ENCODE measurements at regions not wholly inside any gene's neighbourhood (a gene's known extent, or its start where the extent isn't known, plus 50 kb on each side); places are given as distances from the start of the nearest gene placed in this dataset.

DNA sequence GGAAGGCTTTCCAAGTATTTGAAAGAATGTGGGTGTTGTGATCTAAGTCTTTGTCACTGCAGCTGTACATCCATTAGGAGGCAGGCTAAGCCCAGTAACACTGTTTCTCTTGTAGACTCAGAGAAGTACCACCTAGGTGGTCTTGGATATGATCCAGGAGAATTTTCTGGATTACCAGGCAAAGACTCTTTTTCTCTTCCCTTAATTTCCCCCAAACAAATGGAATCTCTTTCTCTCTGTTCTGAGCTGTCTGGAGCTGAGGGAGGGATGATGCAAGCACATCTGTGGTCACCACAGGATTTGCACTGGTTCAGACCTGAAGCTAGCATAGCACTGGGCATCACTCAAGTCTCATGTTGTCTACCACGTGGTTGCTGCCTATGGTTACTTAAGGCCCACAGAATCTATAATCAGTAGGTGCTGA lies 227.6 kb downstream of the NECTIN3 start:
- TF ChIP-seq RBBP5 (IDR thresholded peaks at IDR 0.05; ENCODE audit: borderline replicate concordance, low read depth, low read length) (no peak), RAD21 (IDR thresholded peaks at IDR 0.05 in 1 of 2, conservative IDR thresholded peaks at IDR 0.05 in 1 of 2; ENCODE audit: low read depth in 2 of 2, low read length in 2 of 2) (peak; percentile 73 to 76)
- TF ChIP-seq, protein P1, sequence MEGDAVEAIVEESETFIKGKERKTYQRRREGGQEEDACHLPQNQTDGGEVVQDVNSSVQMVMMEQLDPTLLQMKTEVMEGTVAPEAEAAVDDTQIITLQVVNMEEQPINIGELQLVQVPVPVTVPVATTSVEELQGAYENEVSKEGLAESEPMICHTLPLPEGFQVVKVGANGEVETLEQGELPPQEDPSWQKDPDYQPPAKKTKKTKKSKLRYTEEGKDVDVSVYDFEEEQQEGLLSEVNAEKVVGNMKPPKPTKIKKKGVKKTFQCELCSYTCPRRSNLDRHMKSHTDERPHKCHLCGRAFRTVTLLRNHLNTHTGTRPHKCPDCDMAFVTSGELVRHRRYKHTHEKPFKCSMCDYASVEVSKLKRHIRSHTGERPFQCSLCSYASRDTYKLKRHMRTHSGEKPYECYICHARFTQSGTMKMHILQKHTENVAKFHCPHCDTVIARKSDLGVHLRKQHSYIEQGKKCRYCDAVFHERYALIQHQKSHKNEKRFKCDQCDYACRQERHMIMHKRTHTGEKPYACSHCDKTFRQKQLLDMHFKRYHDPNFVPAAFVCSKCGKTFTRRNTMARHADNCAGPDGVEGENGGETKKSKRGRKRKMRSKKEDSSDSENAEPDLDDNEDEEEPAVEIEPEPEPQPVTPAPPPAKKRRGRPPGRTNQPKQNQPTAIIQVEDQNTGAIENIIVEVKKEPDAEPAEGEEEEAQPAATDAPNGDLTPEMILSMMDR (IDR thresholded peaks at IDR 0.05; ENCODE audit: control extremely low read depth in 1 of 3, insufficient read depth in 1 of 3, low read depth in 1 of 3, low read length in 3 of 3) = peak in 2 of 3 experiments; percentile 45; a peak in 3 of 4 replicates
- H3K4me1 ChIP-seq (replicated peaks in 1 of 4; ENCODE audit: control insufficient read depth in 3 of 4, insufficient read depth in 4 of 4, low read length in 3 of 4) = no peaks in the 10 kb centered on the region
- WGBS, 2 experiments (ENCODE audit: extremely low coverage in 1 of 2, insufficient coverage in 1 of 2, insufficient read length in 1 of 2, insufficient replicate concordance in 2 of 2, low coverage in 1 of 2, low lambda C conversion rate in 2 of 2, missing lambda C conversion rate in 1 of 2) = 75% methylated on average over 1 of the region's 1 CpG; no CpG with 5 or more reads in 1 of the 2 experiments
- H3K9ac ChIP-seq (replicated peaks in 1 of 4; ENCODE audit: extremely low read depth in 1 of 4, low read depth in 3 of 4, low read length in 3 of 4) = no peak overlapping the region
- H3K9me3 ChIP-seq (ENCODE audit: insufficient read depth in 2 of 2, low read depth in 1 of 2, low read length in 1 of 2) = no peaks in the 10 kb centered on the region
- no peak overlapping the region for H3K56ac ChIP-seq (replicated peaks; ENCODE audit: insufficient read length, low read depth, low read length)
- no peaks in the 10 kb centered on the region for H3K23me2 ChIP-seq (ENCODE audit: low read depth, low read length)
- no peak overlapping the region for H2BK5ac ChIP-seq (ENCODE audit: low read depth, low read length)
- H2BK12ac ChIP-seq (ENCODE audit: low read depth, low read length) = no peak overlapping the region
- no peak overlapping the region for H3K4ac ChIP-seq (replicated peaks; ENCODE audit: insufficient read length, low read depth, low read length)
- H3K4me2 ChIP-seq (ENCODE audit: insufficient read depth in 1 of 2, low read depth in 2 of 2, low read length in 2 of 2) = no peak overlapping the region
- CTCF ChIA-PET (ENCODE audit: partially characterized antibody) = interaction anchor here (0.7 to 2.3 kb wide), 9 partner anchors 8 to 291 kb away, joined by 3 to 7 read pairs (median 4); no protein-coding TSS in a partner anchor
- H3K27ac ChIP-seq (ENCODE audit: low read depth, low read length) = no peak overlapping the region
- no peak overlapping the region for H2AFZ ChIP-seq (ENCODE audit: low read length)
- no peak overlapping the region for H3K18ac ChIP-seq (ENCODE audit: extremely low read depth, low read length)
- no peak overlapping the region for H4K5ac ChIP-seq (ENCODE audit: insufficient read length, low read depth, low read length)
- FAIRE-seq (peak; percentile 72), DNase-seq (ENCODE audit: low read depth in 1 of 2, low spot score in 2 of 2) (no peak)
- H4K8ac ChIP-seq (ENCODE audit: extremely low read depth, insufficient read depth, low read length) = no peak overlapping the region
- H3K36me3 ChIP-seq (ENCODE audit: control insufficient read depth in 2 of 4, insufficient read depth in 4 of 4, low read length in 3 of 4) = no peaks in the 10 kb centered on the region
- 0 out of 2 replicates have a peak overlapping the region, but pooled peaks have one; percentile 40 for H2AK5ac ChIP-seq (ENCODE audit: low read depth, low read length)
- no peak overlapping the region for H3K23ac ChIP-seq (ENCODE audit: insufficient read length)
- H3K79me2 ChIP-seq (ENCODE audit: control insufficient read depth in 1 of 2, insufficient read depth in 2 of 2, low read length in 2 of 2) = no peaks in the 10 kb centered on the region
- 0 out of 2 replicates have a peak overlapping the region, but pooled peaks have one; percentile 40 for H2BK20ac ChIP-seq (ENCODE audit: low read length)
- POLR2A ChIA-PET (ENCODE audit: partially characterized antibody) = no interaction called here
- no peak overlapping the region for H2BK120ac ChIP-seq (replicated peaks; ENCODE audit: low read depth, low read length)
- no peaks in the 10 kb centered on the region for H4K20me1 ChIP-seq (replicated peaks in 1 of 2; ENCODE audit: control insufficient read depth in 1 of 2, insufficient read depth in 2 of 2, low read length in 2 of 2)
- H3K79me1 ChIP-seq (ENCODE audit: low read depth, low read length) = no peaks in the 10 kb centered on the region
- no peaks in the 10 kb centered on the region for H3K27me3 ChIP-seq (replicated peaks in 1 of 4; ENCODE audit: control insufficient read depth in 3 of 4, extremely low read depth in 1 of 4, insufficient read depth in 3 of 4, low read length in 3 of 4)
- no peak overlapping the region for H3K14ac ChIP-seq (ENCODE audit: insufficient read length)
- H3K4me3 ChIP-seq (ENCODE audit: extremely low read depth in 1 of 4, insufficient read depth in 2 of 4, low read depth in 3 of 4, low read length in 4 of 4) = no peak overlapping the region
- H4K91ac ChIP-seq (replicated peaks; ENCODE audit: insufficient read length, low read length) = no peak overlapping the region
- H2BK15ac ChIP-seq (ENCODE audit: low read length) = no peak overlapping the region

Data from H1 (cell line).